GM12878 (cell line): ENCODE measurements at regions not wholly inside any gene's neighbourhood (a gene's known extent, or its start where the extent isn't known, plus 50 kb on each side); places are given as distances from the start of the nearest gene placed in this dataset.

ENCODE experiments used
- CHD2 ChIP-seq: IDR thresholded peaks from 2 replicates; pipeline ENCODE4 v1.6.1; 2011; ENCODE audit warnings: low read depth, low read length, improper control_type of control experiment, borderline replicate concordance
- IKZF1 ChIP-seq: fragments of 450-650 bp; conservative IDR thresholded peaks from 2 replicates; pipeline ENCODE4 v1.6.1; 2017; ENCODE audit warnings: antibody characterized with exemption, mild to moderate bottlenecking
- LARP7 ChIP-seq: fragments of 450-650 bp; IDR thresholded peaks from 2 replicates; pipeline ENCODE4 v1.6.1; 2017; ENCODE audit warnings: mild to moderate bottlenecking
- NBN ChIP-seq: fragments of 450-650 bp; IDR thresholded peaks from 2 replicates; pipeline ENCODE4 v1.6.1; 2016
- NFIC ChIP-seq: IDR thresholded peaks from 2 replicates; pipeline ENCODE4 v1.6.1; 2012; ENCODE audit warnings: low read depth, mild to moderate bottlenecking, inconsistent platforms, low read length, moderate library complexity
- NRF1 ChIP-seq: conservative IDR thresholded peaks from 2 replicates; pipeline ENCODE4 v1.6.1; 2011; ENCODE audit warnings: mild to moderate bottlenecking, low read depth, low read length, improper control_type of control experiment
- RAD51 ChIP-seq: fragments of 450-650 bp; IDR thresholded peaks from 2 replicates; pipeline ENCODE4 v1.6.1; 2016; ENCODE audit warnings: moderate library complexity, mild to moderate bottlenecking, inconsistent platforms
- RUNX3 ChIP-seq: IDR thresholded peaks from 2 replicates; pipeline ENCODE4 v1.6.1; 2012; ENCODE audit warnings: low read length, inconsistent platforms
- SPI1 ChIP-seq: IDR thresholded peaks from 2 replicates; pipeline ENCODE4 v1.6.1; 2011; ENCODE audit warnings: low read depth, mild to moderate bottlenecking, low read length, moderate library complexity, borderline replicate concordance; ENCODE audit not compliant: insufficient read depth
- SRF ChIP-seq, 2 experiments: IDR thresholded peaks; 2 replicates each; pipeline ENCODE4 v1.6.1; 2011; ENCODE audit warnings: low read depth in 2 of 2, low read length in 2 of 2, mild to moderate bottlenecking in 1 of 2, moderate library complexity in 1 of 2
- ZNF622 ChIP-seq: fragments of 450-650 bp; IDR thresholded peaks from 2 replicates; pipeline ENCODE4 v1.6.1; 2017; ENCODE audit warnings: mild to moderate bottlenecking, inconsistent platforms
- ZSCAN29 ChIP-seq: fragments of 450-650 bp; IDR thresholded peaks from 2 replicates; pipeline ENCODE4 v1.6.1; 2017; ENCODE audit warnings: mild to moderate bottlenecking, moderate library complexity
- TF ChIP-seq, protein P1 (sequence below): IDR thresholded peaks from 2 replicates; pipeline ENCODE4 v1.6.1; 2011; ENCODE audit warnings: borderline replicate concordance, low read depth, mild to moderate bottlenecking, moderate library complexity, mixed read lengths, low read length; ENCODE audit not compliant: insufficient read depth; ENCODE audit errors: extremely low read length
- TF ChIP-seq, protein P2 (sequence below): fragments of 450-650 bp; IDR thresholded peaks from 2 replicates; pipeline ENCODE4 v1.6.1; 2018; ENCODE audit warnings: mild to moderate bottlenecking, low read depth, moderate library complexity; ENCODE audit not compliant: partially characterized antibody
- TF ChIP-seq, protein P3 (sequence below): IDR thresholded peaks from 2 replicates; pipeline ENCODE4 v1.6.1; 2012; ENCODE audit warnings: low read depth, low read length, improper control_type of control experiment

DNA sequence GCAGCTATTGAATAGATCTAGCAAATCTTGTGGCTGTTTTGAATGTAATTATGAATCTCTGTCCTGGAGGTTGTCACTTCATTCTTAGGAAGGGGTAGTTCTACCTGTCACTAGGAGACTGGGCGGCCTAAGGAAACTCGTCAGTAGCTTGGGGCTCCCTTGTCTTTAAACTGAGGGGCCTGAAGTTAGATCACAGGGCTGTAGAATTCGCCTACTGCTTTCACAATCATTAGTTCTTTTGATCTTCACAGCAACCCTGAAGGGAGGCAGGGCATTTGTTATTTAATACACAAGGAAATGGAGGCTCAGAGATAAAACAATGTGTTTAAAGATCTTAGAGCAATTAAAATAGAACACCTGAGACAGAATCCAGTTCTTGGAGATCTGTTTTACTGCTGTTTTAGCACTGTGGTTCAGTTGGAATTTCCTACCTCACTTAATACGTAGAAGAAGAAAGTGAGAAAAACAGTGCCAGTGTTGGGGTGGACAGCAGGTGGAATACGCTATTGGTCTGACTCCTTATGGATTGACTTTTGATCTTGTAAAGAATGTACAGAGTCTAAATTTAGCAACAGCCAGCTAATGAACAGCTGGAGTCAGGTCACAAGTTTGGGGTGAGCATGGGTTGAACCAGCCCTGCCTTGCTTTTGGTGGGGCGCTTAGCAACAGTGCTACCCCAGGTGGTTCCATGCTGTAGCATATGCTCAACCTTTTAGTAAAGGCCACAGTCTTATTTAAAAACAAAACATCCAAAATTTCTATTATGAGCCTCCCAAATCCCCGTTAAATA is 71.4 kb upstream of the BHLHE40 start (continued):
- TF ChIP-seq NFIC = peak; percentile 16; the same call in 1 of the 2 replicates
- TF ChIP-seq NBN = no peak
- TF ChIP-seq, protein P1, sequence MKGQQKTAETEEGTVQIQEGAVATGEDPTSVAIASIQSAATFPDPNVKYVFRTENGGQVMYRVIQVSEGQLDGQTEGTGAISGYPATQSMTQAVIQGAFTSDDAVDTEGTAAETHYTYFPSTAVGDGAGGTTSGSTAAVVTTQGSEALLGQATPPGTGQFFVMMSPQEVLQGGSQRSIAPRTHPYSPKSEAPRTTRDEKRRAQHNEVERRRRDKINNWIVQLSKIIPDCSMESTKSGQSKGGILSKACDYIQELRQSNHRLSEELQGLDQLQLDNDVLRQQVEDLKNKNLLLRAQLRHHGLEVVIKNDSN = no peak
- no peak for TF ChIP-seq SRF (IDR thresholded peaks at IDR 0.05; ENCODE audit: low read depth in 2 of 2, low read length in 2 of 2)
- no peak for TF ChIP-seq ZSCAN29
- no peak for TF ChIP-seq RUNX3
- no peak for TF ChIP-seq SPI1
- no peak for TF ChIP-seq RAD51
- no peak for TF ChIP-seq IKZF1
- TF ChIP-seq ZNF622 = no peak
- TF ChIP-seq, protein P2, sequence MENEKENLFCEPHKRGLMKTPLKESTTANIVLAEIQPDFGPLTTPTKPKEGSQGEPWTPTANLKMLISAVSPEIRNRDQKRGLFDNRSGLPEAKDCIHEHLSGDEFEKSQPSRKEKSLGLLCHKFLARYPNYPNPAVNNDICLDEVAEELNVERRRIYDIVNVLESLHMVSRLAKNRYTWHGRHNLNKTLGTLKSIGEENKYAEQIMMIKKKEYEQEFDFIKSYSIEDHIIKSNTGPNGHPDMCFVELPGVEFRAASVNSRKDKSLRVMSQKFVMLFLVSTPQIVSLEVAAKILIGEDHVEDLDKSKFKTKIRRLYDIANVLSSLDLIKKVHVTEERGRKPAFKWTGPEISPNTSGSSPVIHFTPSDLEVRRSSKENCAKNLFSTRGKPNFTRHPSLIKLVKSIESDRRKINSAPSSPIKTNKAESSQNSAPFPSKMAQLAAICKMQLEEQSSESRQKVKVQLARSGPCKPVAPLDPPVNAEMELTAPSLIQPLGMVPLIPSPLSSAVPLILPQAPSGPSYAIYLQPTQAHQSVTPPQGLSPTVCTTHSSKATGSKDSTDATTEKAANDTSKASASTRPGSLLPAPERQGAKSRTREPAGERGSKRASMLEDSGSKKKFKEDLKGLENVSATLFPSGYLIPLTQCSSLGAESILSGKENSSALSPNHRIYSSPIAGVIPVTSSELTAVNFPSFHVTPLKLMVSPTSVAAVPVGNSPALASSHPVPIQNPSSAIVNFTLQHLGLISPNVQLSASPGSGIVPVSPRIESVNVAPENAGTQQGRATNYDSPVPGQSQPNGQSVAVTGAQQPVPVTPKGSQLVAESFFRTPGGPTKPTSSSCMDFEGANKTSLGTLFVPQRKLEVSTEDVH = no peak
- TF ChIP-seq LARP7 = no peak
- no peak for TF ChIP-seq NRF1
- TF ChIP-seq CHD2 = no peak
- TF ChIP-seq, protein P3, sequence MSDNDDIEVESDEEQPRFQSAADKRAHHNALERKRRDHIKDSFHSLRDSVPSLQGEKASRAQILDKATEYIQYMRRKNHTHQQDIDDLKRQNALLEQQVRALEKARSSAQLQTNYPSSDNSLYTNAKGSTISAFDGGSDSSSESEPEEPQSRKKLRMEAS = no peak
- TF ChIP-seq, all 136 proteins: peak for 6
